GM18868 (cell line): ENCODE measurements at regions not wholly inside any gene's neighbourhood (a gene's known extent, or its start where the extent isn't known, plus 50 kb on each side); places are given as distances from the start of the nearest gene placed in this dataset.

Experiments
- ATAC-seq: cut with Tn5 transposase; IDR thresholded peaks from one replicate; pipeline ENCODE4 v1.9.1; 2021; ENCODE audit warnings: mild to moderate bottlenecking, moderate library complexity; ENCODE audit not compliant: unreplicated experiment

- ATAC-seq, result no peak
These were observed 74.5 kb upstream of the FRY start for GRCh38 chr13:31956980-31957644.

GRCh38 chr13:31957772-31958171 lies 73.8 kb upstream of the FRY start:
- no peak for ATAC-seq

GRCh38 chr13:31962731-31963370 lies 68.7 kb upstream of the FRY start:
- ATAC-seq, result no peak

GRCh38 chr13:31963631-31964030 lies 67.9 kb upstream of the FRY start:
- ATAC-seq, result no peak

- ATAC-seq, result no peak
These were observed 67.4 kb upstream of the FRY start for GRCh38 chr13:31964168-31964567.

- ATAC-seq, result peak; percentile 96
These were observed 66.1 kb upstream of the FRY start for GRCh38 chr13:31965361-31966066.

- ATAC-seq, result no peak
These were observed 64.4 kb upstream of the FRY start for GRCh38 chr13:31967155-31967554.

GRCh38 chr13:31968473-31968872 lies 63.1 kb upstream of the FRY start:
- ATAC-seq, result peak; percentile 33

- no peak for ATAC-seq
These were observed 61.2 kb upstream of the FRY start for GRCh38 chr13:31970231-31970930.

- ATAC-seq, result no peak
These were observed 59.1 kb upstream of the FRY start for GRCh38 chr13:31972453-31972852.

- ATAC-seq, result no peak
These were observed 53.6 kb upstream of the FRY start for GRCh38 chr13:31978021-31978420.

GRCh38 chr13:31980830-31981229 lies 50.7 kb upstream of the FRY start:
- no peak for ATAC-seq
